Ureter (tissue), 1 donor: ENCODE measurements at regions not wholly inside any gene's neighbourhood (a gene's known extent, or its start where the extent isn't known, plus 50 kb on each side); places are given as distances from the start of the nearest gene placed in this dataset.
"Not testable (repeated sequence)": the region's sequence is repeated elsewhere in the genome, so short reads cannot be mapped to it uniquely, and the experiment has no call there.

Source experiments
- DNase-seq: peaks from one replicate; pipeline ENCODE4 v3.0.0-alpha.2; 2020; ENCODE audit warnings: low spot score
- donor health status: DM: yes; HTN: yes; CAD: no.

DNA sequence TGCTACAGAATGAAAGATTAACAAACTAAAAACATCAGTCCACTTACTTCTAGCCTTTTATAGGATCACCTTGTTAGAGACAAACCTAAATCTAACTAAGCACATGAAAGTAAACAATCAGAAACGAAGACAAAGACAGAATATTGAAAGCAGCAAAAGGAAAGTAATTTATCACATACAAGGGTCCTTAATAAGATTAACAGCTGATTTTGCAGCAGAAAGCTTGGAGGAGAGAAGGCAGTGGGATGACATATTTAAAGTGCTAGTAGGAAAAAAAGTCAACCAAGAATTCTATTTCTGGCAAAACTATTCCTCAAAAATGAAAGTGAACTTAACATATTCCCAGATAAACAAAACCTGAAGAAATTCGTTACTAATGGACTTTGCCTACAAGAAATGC is 286.4 kb downstream of the RWDD3 start:
- no peak for DNase-seq

DNA sequence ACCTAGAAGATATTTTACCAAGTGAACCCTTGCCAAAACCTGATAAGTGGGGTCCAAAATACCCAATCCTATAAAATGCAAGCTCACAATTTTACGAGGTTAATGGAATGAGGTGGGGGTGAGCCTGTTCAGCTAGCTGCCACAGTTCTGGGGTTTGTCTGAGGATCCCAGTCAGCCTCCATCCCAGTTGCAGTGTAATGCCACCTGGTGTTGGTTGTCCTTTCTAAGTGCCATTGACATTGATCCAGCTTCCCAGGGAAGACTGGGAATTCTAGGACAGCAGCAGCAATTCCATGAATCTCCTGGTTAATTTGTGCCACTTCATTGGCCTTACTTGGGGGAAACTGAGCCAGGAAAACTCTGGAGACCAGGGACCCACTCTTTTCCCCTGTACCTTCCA is 298.3 kb downstream of the RWDD3 start:
- no peak for DNase-seq

DNA sequence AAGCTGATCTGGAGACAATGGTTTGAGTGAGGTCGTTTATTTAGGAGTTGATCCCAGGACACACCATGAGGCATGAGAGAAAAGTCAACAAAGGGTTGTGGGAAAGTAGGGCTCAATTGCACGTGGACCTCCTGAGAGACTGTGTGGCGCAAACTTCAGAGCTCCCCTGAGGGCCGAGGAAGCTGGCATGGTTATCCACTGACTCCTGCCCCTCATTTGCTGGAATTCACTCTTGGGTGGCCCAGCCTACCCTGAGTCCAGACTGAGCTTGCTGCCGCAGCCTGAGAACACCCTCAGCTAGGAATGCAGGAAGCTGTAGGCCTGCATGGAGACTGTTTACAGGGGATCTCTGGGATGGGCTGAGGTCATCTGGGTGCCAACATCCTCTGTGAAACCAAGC is 301.0 kb downstream of the RWDD3 start:
- no peak for DNase-seq

DNA sequence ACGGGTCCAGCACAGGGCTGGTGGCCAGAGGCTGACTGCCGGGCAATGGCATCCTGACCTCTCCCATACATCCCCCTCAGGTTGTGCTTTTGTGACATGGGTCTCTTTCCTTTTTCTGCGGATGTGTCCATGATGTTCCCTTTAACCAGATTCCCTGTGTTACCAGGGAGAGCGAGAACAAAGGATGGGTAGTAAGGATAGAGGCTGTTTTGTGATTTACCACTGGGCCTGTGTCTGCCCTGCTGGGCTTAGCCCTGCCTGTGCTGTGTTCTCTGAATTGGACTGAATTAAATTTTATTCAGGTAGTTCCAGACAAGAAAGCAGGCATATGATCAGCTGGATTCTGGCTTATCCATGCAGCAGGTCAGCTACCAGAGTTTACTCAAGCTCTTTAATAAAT is 301.6 kb downstream of the RWDD3 start:
- no peak for DNase-seq

DNA sequence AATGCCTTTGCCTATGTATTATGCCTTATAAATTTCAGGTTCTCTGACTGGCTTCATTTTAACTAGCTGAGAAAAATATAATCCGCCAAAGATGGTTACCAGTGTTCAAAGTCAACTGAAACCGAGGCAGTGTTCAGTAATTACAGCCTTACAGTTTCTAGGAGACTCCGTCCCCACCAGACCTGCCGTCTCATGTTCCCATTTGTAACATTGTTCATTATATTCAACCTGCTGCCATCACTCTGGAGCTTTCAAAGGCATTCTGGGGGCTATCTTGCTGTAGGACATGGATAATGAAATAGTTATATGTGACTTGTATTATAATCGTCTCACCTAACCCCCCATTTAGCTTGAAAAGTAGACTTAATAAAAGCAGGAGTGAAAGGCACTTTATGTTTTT is 302.5 kb downstream of the RWDD3 start:
- DNase-seq: no peak

DNA sequence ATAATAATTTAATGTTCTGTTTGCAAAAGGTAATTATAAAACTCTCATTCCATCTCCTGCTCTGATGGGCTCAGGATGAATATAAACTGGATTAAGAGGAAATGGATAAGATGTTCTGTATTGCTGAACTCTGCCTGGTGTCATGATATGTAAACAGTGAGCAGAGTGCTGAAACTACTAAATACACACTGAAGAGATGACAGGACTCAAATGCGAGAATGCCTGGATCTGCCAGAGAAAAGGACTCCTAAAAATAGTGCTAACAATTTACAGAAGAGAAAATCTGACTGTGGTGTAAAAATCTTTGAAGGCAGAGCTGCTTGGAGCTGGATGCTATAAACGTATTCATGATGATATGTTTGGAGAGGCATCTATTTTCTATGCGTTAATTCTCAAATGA is 303.2 kb downstream of the RWDD3 start:
- no peak for DNase-seq

DNA sequence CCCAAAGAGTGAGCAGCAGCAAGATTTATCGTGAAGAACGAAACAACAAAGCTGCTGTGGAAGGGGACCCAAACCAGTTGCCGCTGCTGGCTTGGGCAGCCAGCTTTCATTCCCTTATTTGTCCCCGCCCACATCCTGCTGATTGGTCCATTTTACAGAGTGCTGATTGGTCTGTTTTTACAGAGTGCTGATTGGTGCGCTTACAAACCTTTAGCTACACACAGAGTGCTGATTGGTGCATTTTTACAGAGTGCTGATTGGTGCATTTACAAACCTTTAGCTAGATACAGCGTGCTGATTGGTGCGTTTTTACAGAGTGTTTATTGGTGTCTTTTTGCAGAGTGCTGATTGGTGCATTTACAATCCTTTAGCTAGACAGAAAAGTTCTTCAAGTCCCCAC is 304.2 kb downstream of the RWDD3 start:
- DNase-seq: not testable (repeated sequence)

DNA sequence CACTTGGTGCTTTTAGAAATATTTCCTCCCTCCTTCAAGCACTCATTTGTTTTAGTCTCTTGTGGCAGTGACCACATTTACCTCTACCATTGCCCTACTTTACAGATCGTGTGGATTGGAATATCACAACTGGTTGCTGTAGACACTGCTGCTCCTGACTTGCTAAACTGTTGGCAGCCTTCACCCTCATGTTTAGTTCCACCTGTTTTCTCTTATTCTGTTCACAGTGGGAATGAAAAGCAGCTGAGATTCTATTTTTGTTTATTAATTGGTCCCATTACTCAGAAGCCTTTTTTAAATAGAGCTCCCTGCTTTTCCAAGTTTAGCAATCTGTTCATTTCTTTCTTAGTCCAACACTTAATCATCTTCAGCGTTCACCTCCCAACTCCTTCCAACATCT is 308.9 kb downstream of the RWDD3 start:
- DNase-seq: no peak

DNA sequence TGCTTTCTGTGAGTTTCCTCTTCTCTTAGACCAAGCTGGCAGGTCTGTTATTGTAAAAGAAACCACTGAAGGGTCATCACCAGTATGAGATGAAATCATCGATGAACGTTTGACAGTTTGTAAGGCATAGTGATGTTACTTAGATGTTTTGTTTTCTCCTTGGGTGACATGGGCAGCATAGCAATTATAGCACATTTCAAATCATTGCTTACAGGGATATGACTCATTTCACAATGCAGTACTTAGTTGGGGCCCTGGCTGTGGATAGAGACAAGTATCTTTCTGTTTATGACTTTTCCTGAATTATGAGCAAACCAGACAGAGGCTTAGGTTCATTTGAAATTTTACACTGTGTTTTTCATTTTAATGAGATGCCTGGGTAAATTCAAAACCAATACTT is 313.0 kb downstream of the RWDD3 start:
- DNase-seq: no peak

DNA sequence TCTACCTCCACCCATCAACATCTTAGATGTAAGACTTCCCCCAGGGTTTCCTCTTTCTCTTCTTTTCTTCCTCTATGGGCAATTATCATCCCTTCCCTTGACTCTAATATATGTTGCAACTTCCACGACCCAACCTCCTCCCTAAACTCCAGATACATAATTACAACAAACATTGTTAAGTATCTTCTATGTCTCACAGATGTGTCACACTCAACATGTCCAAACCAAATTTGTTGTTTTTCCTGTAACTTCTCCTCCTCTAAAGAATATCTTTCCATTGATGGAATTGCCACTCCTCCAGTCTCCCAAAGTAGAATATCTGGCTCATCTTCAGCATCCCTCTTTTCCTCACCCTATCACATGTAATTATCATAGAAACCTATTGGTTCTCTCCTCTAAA is 314.2 kb downstream of the RWDD3 start:
- no peak for DNase-seq

DNA sequence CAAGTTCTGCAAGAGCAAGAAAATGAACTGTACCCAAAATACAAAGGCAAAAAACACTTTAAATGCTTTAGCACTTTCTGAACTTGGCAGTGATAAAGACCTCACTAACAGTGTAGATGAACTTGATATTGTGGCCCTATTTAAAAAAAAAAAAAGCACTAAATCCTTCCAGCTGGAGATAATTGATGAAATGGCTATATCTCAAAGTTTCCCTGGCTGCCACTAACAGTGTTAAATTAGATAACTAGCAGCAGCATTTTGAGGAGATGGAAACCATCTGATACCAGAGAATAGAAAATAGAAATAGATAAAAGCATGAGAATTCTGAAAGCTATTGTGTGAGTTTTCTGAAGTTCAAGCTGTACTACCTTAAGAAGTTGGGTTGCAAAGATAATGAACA is 317.2 kb downstream of the RWDD3 start:
- no peak for DNase-seq

DNA sequence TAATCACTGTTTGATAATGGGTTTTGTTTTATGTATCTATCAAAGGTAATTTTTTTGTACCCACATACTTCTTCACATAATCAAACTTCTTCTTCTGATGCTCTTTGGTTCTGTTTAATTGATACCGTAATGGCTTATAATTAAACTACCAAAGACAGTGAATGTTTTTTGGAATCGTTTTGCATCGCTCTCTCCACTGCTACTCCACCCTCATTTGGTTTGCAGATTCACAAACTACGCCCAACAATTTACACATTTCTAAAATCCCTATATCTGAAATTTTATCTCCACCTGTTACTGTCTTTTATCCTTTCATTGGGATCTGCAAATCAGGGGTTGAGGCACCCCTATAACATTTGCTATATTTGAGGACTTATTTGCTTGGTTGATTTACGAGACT is 319.6 kb downstream of the RWDD3 start:
- DNase-seq: no peak

DNA sequence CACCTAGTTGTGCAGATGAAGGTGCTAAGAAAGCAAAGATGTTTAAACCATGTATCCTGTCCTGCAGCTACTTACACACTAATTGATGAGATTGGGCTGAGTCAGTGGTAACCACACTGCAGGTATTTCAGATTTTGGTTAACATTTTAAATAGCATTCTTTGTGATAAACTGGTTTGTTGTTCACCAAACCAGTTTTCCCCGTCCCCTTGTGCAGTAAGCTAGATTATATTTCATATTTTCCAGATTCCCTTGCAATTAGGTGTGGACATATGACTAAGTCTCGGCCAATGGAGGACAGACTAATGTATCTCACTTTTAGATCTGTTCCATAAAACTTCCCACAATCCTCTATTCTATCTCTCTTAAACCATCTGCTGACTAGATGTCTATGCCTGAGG is 320.4 kb downstream of the RWDD3 start:
- no peak for DNase-seq

DNA sequence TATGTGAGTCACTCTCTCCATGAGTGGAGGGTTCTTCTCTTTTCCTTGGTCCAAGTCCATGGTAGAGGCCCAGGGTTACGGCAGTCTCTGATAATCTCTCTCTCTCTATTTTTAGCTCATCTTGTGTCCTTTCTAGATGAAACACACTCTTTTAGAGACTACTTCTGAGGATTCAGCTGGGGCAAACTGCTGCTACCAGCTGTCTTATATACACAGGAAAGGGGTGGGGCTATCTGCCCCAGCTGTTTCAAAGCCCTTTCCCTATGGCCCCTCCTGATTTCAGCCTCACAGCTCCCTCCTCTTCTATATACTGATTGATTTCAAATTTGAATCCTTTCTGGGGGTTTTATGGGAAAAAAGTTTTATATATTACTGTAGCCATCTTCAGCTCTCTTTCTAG is 324.8 kb downstream of the RWDD3 start:
- DNase-seq: no peak

DNA sequence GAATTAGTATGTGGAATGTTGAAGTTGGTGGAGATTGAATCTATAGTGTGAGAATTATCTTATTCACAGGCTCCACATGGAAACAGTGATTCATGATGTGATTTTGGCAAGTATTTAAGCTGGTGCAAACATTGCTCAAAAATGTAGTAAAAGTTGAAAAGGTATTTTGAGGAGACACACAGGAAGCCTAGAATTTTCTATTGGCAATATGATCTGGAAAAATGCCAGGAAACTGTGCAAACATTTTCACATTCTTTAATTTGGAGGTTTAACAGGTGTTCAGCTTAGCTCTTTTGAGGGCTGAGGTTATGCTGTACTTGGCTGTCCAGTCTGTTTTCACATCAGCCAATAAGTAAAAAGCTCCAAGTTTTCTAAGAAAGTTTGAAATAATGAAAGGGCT is 327.3 kb downstream of the RWDD3 start:
- DNase-seq: no peak

DNA sequence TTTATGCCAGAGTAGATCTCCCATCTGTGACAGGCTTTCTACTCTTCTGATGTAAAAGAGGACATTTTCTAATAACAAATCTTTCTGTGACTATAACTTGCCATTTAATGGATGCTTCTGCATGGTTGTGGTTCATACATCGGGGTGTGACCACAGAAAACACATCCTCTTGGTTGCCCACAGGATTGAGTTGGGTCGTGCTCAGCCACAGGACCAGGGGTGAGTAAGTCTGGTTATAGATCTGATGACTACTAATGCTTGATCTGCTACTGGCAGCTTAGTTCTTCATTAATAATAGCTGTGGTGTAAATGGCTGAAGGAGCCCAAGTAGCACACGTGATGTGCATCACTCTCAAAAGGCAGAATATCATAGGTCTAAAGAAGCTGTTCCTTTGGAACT is 328.2 kb downstream of the RWDD3 start:
- no peak for DNase-seq

DNA sequence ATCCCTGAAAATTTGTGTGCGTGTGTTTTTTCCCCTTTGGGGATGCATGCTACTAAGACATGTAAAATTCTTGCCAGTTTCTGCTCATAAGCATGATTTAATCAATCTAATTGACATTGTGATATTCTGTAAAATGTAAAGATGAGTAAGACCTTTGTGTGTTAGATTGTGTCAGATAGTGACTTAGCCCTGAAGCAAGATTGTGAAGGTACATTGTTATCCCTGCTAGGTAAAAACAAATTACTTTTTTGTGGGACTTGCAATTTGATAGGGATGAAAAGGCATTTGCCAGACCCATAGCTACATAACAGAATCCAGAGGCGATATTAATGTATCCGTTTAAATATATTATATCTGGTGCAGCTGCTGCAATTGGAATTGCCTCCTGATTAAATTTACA is 338.0 kb downstream of the RWDD3 start:
- no peak for DNase-seq

DNA sequence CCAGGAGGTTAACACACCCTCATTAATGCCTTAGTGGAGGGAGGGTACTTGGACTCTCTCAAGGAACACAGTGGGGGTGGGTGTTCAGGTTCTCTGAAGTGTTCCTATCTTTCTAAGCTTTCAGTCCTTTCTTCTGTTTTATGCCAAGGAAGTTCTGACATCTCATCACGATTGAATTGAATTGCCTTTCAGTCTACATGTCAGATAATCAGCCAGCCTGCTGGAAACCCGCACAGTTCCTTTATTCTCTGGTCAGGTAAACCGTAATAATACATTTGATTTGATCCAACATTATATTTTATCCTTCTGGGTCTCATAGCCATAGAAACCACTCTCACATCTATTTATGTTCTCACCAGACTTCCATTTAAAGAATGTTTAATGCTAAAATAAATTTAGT is 339.0 kb downstream of the RWDD3 start:
- DNase-seq: no peak

DNA sequence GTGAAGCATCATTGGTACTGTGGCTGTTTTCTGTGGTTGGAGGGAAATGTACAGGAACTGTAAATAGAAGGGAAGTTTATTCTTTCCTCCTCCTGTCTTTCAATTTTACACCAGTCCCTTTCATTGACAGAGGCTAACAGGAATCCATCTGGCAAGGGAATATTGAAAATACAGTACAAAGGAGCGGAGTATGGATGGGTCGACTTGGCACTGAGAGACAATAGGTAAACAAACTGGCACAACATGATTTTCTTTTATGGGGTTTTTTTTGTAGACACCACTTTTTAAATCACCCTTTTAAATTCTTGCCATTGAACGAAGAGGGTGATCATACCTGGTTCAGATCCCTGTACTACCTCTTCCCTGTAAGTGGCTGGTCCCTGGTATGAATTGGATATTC is 341.3 kb downstream of the RWDD3 start:
- DNase-seq: no peak

DNA sequence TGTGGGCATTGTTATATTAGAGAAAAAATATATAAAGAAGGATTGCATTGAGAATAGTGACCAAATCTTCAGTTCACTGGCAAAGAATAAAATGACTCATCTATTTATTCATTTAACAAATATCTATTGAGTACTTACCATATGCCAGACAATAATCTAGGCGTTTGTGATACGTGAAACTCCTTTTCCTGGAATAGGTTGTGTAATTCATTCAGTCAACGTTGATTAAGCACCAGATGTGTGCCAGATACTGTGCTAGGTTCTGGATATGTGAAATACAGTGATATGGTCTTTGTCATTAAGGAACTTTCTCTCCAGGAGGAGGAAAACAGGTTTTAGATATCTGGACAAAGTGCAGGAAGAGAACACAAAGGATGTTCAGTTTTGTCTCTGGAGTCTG is 344.5 kb downstream of the RWDD3 start:
- DNase-seq: no peak

DNA sequence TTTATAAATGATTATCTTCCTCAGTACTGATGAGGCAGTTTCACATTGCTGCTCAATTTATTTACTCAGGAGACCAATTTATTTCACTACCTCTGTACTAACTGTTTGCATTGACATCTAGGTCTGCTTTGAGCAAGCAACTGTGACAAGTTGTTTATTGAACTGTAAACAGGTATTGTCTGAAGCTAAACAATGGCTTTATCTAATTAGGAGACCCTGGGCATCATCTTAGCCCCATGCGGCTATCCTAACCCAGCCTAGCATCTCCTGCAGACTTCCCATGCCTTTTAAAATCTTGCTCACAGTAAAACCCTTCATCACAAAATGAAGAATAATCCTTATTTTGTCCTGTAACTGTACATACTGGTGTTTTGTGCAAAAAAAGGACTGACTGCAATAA is 348.2 kb downstream of the RWDD3 start:
- DNase-seq: no peak

DNA sequence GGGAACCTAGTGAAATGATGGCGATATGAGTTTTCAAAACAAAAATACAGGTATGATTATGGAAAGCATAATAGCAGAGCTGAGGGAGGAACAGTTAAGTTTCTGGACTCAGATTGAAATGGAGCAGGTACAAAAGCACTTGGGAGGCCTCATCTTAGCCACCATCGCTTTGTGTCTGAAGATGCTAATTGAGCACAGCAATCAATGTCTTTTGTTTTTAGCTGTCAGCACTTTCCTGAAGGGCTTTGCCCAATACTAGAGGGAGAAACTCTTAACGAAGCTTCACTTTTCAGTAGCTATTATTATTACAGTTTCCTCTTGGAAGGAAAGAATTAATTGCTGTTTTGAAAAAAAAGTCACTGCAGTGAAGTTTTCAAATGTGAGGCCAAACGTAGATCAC is 348.7 kb downstream of the RWDD3 start:
- DNase-seq: no peak

DNA sequence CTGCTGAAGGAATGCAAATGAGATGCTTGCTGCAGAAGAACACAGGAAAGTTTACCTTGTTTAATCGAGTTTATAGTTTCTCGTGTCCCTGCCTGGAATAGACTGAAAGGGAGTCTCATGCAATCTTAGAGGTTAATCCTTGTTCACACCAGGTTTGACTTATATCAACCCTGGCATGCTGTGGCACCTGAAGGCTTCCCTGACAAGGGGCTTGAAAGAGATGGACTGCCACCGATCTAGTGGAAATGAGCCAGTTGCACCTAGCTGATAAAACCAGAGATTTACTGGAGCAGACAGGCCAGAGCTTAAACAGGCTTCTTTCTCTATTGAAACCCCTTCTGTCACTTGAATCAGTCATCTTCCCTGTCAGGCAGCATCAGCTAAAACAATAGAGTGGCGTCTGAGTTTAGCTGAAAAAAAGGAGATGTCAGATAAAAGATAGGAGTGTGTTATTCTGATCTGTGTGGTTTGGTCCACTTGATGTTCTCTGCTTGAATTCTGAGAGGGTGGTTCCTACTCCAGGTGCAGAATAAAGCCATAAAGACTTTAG is 349.7 kb downstream of the RWDD3 start:
- no peak for DNase-seq

DNA sequence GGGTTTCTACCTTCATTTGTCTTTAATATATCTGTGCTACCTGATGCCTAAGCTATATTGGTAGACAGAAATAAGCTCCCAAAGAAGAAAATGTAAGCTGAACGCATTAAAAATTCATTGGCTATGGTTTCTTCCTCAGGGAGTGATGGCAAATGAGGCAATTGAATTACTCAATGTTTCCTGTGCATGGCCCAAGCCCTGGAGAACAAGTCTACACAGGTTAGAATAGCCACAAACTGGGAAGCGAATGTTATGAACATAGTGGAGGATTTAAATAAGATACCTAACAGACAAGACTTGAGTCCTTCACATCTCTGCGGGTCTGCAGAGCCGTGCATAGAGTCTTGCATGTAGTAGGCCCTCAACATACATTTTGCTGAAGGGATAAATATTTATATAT is 350.3 kb downstream of the RWDD3 start:
- no peak for DNase-seq

DNA sequence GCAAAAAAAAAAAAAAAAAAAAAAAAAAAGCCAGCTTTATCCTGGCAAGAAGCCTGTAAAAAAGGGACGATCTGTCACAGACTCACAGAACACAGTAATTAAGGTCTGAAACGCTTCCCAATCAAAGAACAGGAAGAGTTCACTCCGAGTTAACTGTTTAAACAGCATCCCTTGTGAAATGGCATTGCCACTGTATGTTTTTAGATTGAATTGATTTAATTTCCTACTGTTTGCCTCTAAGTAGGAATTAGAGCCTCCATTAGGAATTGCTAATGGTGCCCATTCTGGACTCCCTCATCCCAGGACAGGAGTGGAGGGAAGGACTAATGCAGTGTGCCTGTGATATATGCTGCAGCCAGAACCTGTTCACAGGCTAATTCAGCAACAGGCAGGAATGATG is 370.8 kb downstream of the RWDD3 start:
- no peak for DNase-seq
